ENCODE measurements at regions not wholly inside any gene's neighbourhood (a gene's known extent, or its start where the extent isn't known, plus 50 kb on each side); places are given as distances from the start of the nearest gene placed in this dataset.

- ChIA-PET CTCF (interaction anchor here (0.7 kb wide), 1 partner anchor 321 kb away, joined by 6 read pairs; no protein-coding TSS in a partner anchor), POLR2A (no interaction called here)
- Mint-ChIP-seq H3K36me3 (peaks cover 3% of the 10 kb centered on the region; the same call in 1 of the 2 replicates), H3K9me3 (peaks cover 42% of the 10 kb centered on the region), H3K4me3 (no peak overlapping the region), H3K4me1 (no peaks in the 10 kb centered on the region), H3K27me3 (ENCODE audit: low read depth) (no peaks in the 10 kb centered on the region; the same call in 1 of the 2 replicates), H3K27ac (no peak overlapping the region)
- no peak for DNase-seq (ENCODE audit: low spot score)
- TF ChIP-seq GABPB1 (CRISPR knock-in tag; IDR thresholded peaks at IDR 0.05) = no peak
- TF ChIP-seq MLX (CRISPR knock-in tag; IDR thresholded peaks at IDR 0.05) = no peak
- no peak for TF ChIP-seq EMX1 (CRISPR knock-in tag; IDR thresholded peaks at IDR 0.05)
- no peak for TF ChIP-seq E2F5 (CRISPR knock-in tag; IDR thresholded peaks at IDR 0.05)
- no peak for TF ChIP-seq NR1H2 (CRISPR knock-in tag; IDR thresholded peaks at IDR 0.05)
- no peak for ATAC-seq
Observed at GRCh38 chr1:239274242-239274830, 112.0 kb upstream of the CHRM3 start.

GRCh38 chr1:239270509-239270908, 115.9 kb upstream of the CHRM3 start:
- TF ChIP-seq ZNF396 (CRISPR knock-in tag; IDR thresholded peaks at IDR 0.05; ENCODE audit: borderline replicate concordance) (no peak), NFATC4 (CRISPR knock-in tag; IDR thresholded peaks at IDR 0.05) (no peak), ZNF263 (CRISPR knock-in tag; IDR thresholded peaks at IDR 0.05; ENCODE audit: low read depth) (no peak), ZNF512 (CRISPR knock-in tag; IDR thresholded peaks at IDR 0.05; ENCODE audit: borderline replicate concordance) (no peak), AFF4 (CRISPR knock-in tag; IDR thresholded peaks at IDR 0.05; ENCODE audit: borderline replicate concordance) (no peak), PRDM15 (CRISPR knock-in tag; IDR thresholded peaks at IDR 0.05) (no peak), ZMAT4 (CRISPR knock-in tag; IDR thresholded peaks at IDR 0.05) (no peak), ATF1 (CRISPR knock-in tag; IDR thresholded peaks at IDR 0.05) (no peak), GTF2I (CRISPR knock-in tag; conservative IDR thresholded peaks at IDR 0.05) (no peak), ZBTB21 (CRISPR knock-in tag; IDR thresholded peaks at IDR 0.05; ENCODE audit: borderline replicate concordance) (no peak), ZNF219 (CRISPR knock-in tag; IDR thresholded peaks at IDR 0.05; ENCODE audit: borderline replicate concordance) (no peak), ETV6 (CRISPR knock-in tag; IDR thresholded peaks at IDR 0.05) (no peak), HMGXB4 (CRISPR knock-in tag; IDR thresholded peaks at IDR 0.05) (no peak), JAZF1 (CRISPR knock-in tag; IDR thresholded peaks at IDR 0.05) (no peak), FOXK1 (CRISPR knock-in tag; IDR thresholded peaks at IDR 0.05) (no peak), SP1 (CRISPR knock-in tag; conservative IDR thresholded peaks at IDR 0.05) (no peak), USF2 (CRISPR knock-in tag; IDR thresholded peaks at IDR 0.05) (no peak)
- POLR2A ChIA-PET = no interaction called here
- Mint-ChIP-seq H3K27me3 (ENCODE audit: low read depth) (no peaks in the 10 kb centered on the region; the same call in 1 of the 2 replicates), H3K4me1 (no peaks in the 10 kb centered on the region), H3K27ac (no peak overlapping the region), H3K9me3 (peaks cover 42% of the 10 kb centered on the region), H3K36me3 (peaks cover 3% of the 10 kb centered on the region; the same call in 1 of the 2 replicates), H3K4me3 (no peak overlapping the region)
- ATAC-seq (no peak), DNase-seq (ENCODE audit: low spot score) (no peak)
- CTCF ChIA-PET = no interaction called here
